ENCODE measurements at regions not wholly inside any gene's neighbourhood (a gene's known extent, or its start where the extent isn't known, plus 50 kb on each side); places are given as distances from the start of the nearest gene placed in this dataset.

DNA sequence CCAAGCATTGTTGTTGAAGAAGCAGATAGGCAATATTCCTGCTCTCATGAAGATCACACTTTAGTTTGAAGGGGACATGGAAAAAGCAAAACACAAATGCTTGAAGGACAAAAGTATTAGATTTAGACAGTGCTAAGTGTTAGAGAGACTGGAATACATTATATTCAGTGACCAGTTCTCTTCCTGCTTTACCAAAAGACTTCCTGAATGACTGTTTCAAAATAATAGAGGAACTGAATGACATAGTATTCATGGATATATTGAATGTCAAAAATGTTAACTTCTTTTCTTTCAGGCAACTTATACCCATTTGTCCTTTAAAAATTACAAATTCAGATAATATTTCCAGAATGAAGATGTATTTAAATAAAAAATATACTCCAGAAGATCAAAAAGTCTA lies 178.0 kb upstream of the IVNS1ABP start:
- H3K4me3 ChIP-seq (ENCODE audit: low read length) = no peak overlapping the region
- TF ChIP-seq, protein P1, sequence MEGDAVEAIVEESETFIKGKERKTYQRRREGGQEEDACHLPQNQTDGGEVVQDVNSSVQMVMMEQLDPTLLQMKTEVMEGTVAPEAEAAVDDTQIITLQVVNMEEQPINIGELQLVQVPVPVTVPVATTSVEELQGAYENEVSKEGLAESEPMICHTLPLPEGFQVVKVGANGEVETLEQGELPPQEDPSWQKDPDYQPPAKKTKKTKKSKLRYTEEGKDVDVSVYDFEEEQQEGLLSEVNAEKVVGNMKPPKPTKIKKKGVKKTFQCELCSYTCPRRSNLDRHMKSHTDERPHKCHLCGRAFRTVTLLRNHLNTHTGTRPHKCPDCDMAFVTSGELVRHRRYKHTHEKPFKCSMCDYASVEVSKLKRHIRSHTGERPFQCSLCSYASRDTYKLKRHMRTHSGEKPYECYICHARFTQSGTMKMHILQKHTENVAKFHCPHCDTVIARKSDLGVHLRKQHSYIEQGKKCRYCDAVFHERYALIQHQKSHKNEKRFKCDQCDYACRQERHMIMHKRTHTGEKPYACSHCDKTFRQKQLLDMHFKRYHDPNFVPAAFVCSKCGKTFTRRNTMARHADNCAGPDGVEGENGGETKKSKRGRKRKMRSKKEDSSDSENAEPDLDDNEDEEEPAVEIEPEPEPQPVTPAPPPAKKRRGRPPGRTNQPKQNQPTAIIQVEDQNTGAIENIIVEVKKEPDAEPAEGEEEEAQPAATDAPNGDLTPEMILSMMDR (conservative IDR thresholded peaks at IDR 0.05; ENCODE audit: low read depth, low read length) = no peak
- DNase-seq (ENCODE audit: low read depth) = no peak

DNA sequence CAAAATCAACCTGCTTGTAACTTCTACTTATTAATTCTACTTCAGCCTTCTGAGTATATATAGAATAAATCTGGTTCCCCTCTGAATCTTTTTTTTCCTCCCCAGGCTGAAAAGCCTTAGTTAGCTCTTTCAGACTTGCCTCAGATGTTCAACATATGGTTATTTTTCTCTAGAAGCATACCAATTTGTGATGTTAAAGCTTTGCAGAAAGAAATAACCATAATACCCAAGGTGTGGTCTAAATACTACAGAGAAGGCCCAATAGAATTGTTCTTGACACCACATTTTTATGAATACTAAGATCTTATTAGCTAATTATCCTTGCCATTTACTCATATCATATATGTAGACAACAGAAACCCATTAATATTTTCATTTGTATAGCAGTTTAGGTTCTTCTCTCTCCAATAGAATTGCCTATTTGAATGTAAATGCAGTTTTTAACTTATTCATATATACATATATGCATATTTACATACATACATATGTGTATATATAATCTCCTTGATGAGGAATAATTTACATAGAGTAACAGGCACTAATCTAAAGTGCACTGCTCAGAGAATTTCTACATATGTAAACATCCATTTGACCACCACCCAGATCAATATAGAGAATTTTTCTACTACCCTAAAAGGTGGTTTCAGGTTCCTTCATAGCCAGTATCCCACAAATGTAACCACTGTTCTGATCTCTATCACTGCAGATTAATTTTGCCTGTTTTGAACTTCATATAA lies 175.2 kb upstream of the IVNS1ABP start:
- TF ChIP-seq, protein P1 (conservative IDR thresholded peaks at IDR 0.05; ENCODE audit: low read depth, low read length) = no peak
- no peak for DNase-seq (ENCODE audit: low read depth)
- no peak overlapping the region for H3K4me3 ChIP-seq (ENCODE audit: low read length)

DNA sequence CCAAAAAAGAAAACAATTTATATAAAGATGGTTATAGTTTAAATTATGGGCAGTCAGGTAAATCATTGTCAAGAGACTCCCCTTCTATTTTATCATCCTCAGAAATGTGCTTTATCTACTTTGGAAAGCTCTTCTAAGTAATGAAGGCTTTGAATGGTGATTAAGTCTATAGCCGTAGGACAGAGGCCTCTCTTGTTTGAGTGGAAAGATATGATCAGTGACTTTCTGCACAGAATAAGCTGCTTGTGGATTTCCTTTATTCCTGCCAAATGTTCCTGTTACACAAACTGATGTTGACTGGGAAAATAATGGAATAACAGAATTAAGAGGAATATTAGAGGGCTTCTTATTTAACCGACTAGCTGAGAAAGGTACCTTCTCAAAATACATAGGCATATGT lies 174.6 kb upstream of the IVNS1ABP start:
- DNase-seq (ENCODE audit: low read depth) = peak; percentile 39
- TF ChIP-seq, protein P1 (conservative IDR thresholded peaks at IDR 0.05; ENCODE audit: low read depth, low read length) = no peak

DNA sequence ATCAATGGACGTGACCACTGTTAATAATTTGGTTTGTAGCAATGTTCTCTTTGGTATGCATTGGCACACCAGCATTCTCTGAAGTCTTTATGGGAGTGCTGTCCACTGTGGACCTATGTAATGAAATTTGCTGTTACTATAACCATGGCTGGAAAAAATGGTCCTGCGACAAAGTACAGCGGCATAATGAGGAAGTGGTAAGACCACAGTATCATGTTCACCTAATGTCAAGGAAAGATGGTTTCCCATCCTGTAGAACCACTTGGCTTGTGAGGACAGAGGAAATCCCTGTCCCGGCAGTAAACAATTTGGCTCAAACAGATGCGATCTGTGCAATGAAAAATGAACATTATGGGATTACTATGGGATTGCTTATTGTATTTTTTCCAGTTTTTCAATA lies 173.9 kb upstream of the IVNS1ABP start:
- H3K4me3 ChIP-seq (ENCODE audit: low read length) = no peak overlapping the region
- no peak for DNase-seq (ENCODE audit: low read depth)
- TF ChIP-seq, protein P1 (conservative IDR thresholded peaks at IDR 0.05; ENCODE audit: low read depth, low read length) = no peak

More for the DNA sequence above, 174.6 kb upstream of the IVNS1ABP start:
- no peak overlapping the region for H3K4me3 ChIP-seq (ENCODE audit: low read length)

DNA sequence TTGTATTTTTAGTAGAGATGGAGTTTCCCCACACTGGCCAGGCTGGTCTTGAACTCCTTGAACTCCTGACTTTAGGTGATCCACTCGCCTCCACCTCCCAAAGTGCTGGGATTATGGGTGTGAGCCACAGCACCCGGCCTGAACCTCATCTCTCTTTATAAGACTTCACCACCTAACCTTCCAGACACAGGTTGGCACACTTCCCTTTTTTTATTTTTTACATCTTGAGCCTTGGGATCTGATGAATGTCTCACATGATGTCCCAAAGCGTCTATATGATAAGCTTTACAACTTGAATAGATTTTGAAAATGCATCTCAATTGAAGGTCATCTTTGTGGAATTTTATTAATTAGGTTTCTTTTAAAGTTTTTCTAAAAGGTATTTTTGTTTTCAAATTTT lies 172.4 kb upstream of the IVNS1ABP start:
- no peak for DNase-seq (ENCODE audit: low read depth)
- TF ChIP-seq, protein P1 (conservative IDR thresholded peaks at IDR 0.05; ENCODE audit: low read depth, low read length) = no peak
- H3K4me3 ChIP-seq (ENCODE audit: low read length) = no peak overlapping the region

DNA sequence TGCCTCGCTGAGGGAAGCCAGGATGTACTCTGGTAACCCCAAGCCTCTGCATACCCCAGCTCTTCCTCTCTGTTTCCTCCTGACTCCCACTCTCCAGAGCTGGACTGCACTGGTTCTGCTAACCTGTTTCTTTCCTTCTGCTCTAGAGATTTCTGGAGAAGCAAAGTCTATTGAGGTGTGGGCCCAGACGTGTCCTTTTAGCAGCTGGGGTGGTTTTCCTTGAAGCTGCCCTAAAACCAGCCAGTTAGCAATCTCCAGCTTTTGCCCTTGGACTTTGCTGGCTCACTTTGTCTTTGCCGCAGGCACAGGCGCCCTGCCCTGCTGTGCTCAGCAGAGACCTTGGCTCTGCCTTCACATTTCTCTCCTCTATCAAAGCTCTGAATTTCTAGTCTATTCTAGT lies 171.8 kb upstream of the IVNS1ABP start:
- no peak for DNase-seq (ENCODE audit: low read depth)
- TF ChIP-seq, protein P1 (conservative IDR thresholded peaks at IDR 0.05; ENCODE audit: low read depth, low read length) = no peak

DNA sequence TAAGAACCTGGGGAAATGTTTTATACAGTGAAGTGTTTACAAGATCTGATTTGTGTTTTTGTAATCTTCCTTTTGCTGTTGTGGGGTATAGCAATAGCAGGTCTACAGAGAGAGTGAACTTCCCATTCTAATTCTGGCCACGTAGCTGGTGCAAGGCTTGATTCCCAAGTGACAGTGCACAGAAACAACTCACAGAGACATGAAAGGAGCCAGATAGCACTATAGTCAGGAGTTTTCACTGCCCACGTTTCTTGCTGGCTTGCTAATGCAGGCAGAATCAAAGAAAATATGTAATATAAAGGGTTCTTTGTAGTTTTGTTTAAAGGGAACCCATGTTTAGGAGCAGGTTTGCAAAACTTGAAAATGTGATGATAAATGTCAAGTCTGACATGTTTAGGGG lies 170.9 kb upstream of the IVNS1ABP start:
- TF ChIP-seq, protein P1 (conservative IDR thresholded peaks at IDR 0.05; ENCODE audit: low read depth, low read length) = no peak
- no peak for DNase-seq (ENCODE audit: low read depth)
- no peak overlapping the region for H3K4me3 ChIP-seq (ENCODE audit: low read length)

More for the DNA sequence above, 171.8 kb upstream of the IVNS1ABP start:
- H3K4me3 ChIP-seq (ENCODE audit: low read length) = no peak overlapping the region
